ENCODE measurements at regions not wholly inside any gene's neighbourhood (a gene's known extent, or its start where the extent isn't known, plus 50 kb on each side); places are given as distances from the start of the nearest gene placed in this dataset.

GRCh38 chr5:61887271-61887670 is 418.7 kb upstream of the KIF2A start:
- TF ChIP-seq EZH2phosphoT487 (IDR thresholded peaks at IDR 0.05; ENCODE audit: low read length) (no peak), CTCF (IDR thresholded peaks at IDR 0.05; ENCODE audit: low read length) (no peak), EZH2 (optimal IDR thresholded peaks at IDR 0.05; ENCODE audit: low read depth, low read length) (no peak)
